ENCODE measurements at regions not wholly inside any gene's neighbourhood (a gene's known extent, or its start where the extent isn't known, plus 50 kb on each side); places are given as distances from the start of the nearest gene placed in this dataset.

GRCh38 chr3:27848826-27849225 lies 126.7 kb upstream of the EOMES start:
- H3K27me3 ChIP-seq (ENCODE audit: insufficient read depth in 3 of 3, low read length in 2 of 3): no peaks in the 10 kb centered on the region
- ATAC-seq: no peak
- intact Hi-C loops (cut with DNase I): no loop called here
- no peak for DNase-seq
- no peak overlapping the region for H3K4me3 ChIP-seq
- H3K27ac ChIP-seq: no peak overlapping the region
- H3K9me3 ChIP-seq: no peaks in the 10 kb centered on the region
- 24 to 32% (median 32%) methylated on average over 1 of the region's 1 CpG for WGBS, 3 donors
- TF ChIP-seq CTCF (IDR thresholded peaks at IDR 0.05): no peak
- no peaks in the 10 kb centered on the region for H3K4me1 ChIP-seq
- H3K36me3 ChIP-seq (ENCODE audit: insufficient read depth in 1 of 2, low read depth in 1 of 2): no peaks in the 10 kb centered on the region

GRCh38 chr3:27859821-27860220 lies 137.7 kb upstream of the EOMES start:
- Histone ChIP-seq H3K4me1 (no peaks in the 10 kb centered on the region), H3K9me3 (peaks cover 4% of the 10 kb centered on the region), H3K27me3 (ENCODE audit: insufficient read depth in 3 of 3, low read length in 2 of 3) (no peaks in the 10 kb centered on the region), H3K27ac (no peak overlapping the region), H3K4me3 (no peak overlapping the region), H3K36me3 (ENCODE audit: insufficient read depth in 1 of 2, low read depth in 1 of 2) (no peaks in the 10 kb centered on the region)
- DNase-seq (no peak), ATAC-seq (no peak)
- intact Hi-C loops (cut with DNase I): no loop called here
- no peak for TF ChIP-seq CTCF (IDR thresholded peaks at IDR 0.05)
- whole genome bisulfite sequencing, 3 donors: 89 to 93% (median 92%) methylated on average over 1 of the region's 1 CpG

GRCh38 chr3:27861046-27862036 lies 139.2 kb upstream of the EOMES start:
- intact Hi-C loops (cut with DNase I): no loop called here
- no peak for TF ChIP-seq CTCF (IDR thresholded peaks at IDR 0.05)
- DNase-seq (no peak), ATAC-seq (no peak)
- H3K4me1 ChIP-seq: no peaks in the 10 kb centered on the region
- no peaks in the 10 kb centered on the region for H3K36me3 ChIP-seq (ENCODE audit: insufficient read depth in 1 of 2, low read depth in 1 of 2)
- H3K27ac ChIP-seq: no peak overlapping the region
- WGBS, 3 donors: 49 to 56% (median 50%) methylated on average over 6 of the region's 6 CpGs
- H3K9me3 ChIP-seq: peaks cover 4% of the 10 kb centered on the region
- H3K4me3 ChIP-seq: no peak overlapping the region
- H3K27me3 ChIP-seq (ENCODE audit: insufficient read depth in 3 of 3, low read length in 2 of 3): no peaks in the 10 kb centered on the region

- H3K27ac ChIP-seq: no peak overlapping the region
- intact Hi-C loops (cut with DNase I): no loop called here
- H3K4me1 ChIP-seq: no peaks in the 10 kb centered on the region
- ATAC-seq (no peak), DNase-seq (no peak)
- no peak for TF ChIP-seq CTCF (IDR thresholded peaks at IDR 0.05)
- H3K4me3 ChIP-seq: no peak overlapping the region
- H3K36me3 ChIP-seq (ENCODE audit: insufficient read depth in 1 of 2, low read depth in 1 of 2): no peaks in the 10 kb centered on the region
- H3K27me3 ChIP-seq (ENCODE audit: insufficient read depth in 3 of 3, low read length in 2 of 3): no peaks in the 10 kb centered on the region
- peaks cover 15% of the 10 kb centered on the region for H3K9me3 ChIP-seq
These were observed 143.6 kb upstream of the EOMES start for GRCh38 chr3:27865731-27866130.

- H3K4me3 ChIP-seq: no peak overlapping the region
- DNase-seq (no peak), ATAC-seq (no peak)
- intact Hi-C loops (cut with DNase I): no loop called here
- no peak for TF ChIP-seq CTCF (IDR thresholded peaks at IDR 0.05)
- no peaks in the 10 kb centered on the region for H3K36me3 ChIP-seq (ENCODE audit: insufficient read depth in 1 of 2, low read depth in 1 of 2)
- no peaks in the 10 kb centered on the region for H3K4me1 ChIP-seq
- H3K27ac ChIP-seq: no peak overlapping the region
- H3K9me3 ChIP-seq: peaks cover 15% of the 10 kb centered on the region
- H3K27me3 ChIP-seq (ENCODE audit: insufficient read depth in 3 of 3, low read length in 2 of 3): no peaks in the 10 kb centered on the region
These were observed 147.0 kb upstream of the EOMES start for GRCh38 chr3:27869152-27869551.
